Stimulated activated CD4-positive, alpha-beta T cell treated with anti-CD3 and anti-CD28 coated beads, TNF-alpha, amount 100 ng/mL, for 24 hours (primary cell): ENCODE measurements at regions not wholly inside any gene's neighbourhood (a gene's known extent, or its start where the extent isn't known, plus 50 kb on each side); places are given as distances from the start of the nearest gene placed in this dataset.

ENCODE experiments used
- DNase-seq, 3 experiments: peaks; one replicate each; pipeline ENCODE4 v3.0.0-alpha.2; 2020; ENCODE audit warnings: low read depth in 3 of 3

DNA sequence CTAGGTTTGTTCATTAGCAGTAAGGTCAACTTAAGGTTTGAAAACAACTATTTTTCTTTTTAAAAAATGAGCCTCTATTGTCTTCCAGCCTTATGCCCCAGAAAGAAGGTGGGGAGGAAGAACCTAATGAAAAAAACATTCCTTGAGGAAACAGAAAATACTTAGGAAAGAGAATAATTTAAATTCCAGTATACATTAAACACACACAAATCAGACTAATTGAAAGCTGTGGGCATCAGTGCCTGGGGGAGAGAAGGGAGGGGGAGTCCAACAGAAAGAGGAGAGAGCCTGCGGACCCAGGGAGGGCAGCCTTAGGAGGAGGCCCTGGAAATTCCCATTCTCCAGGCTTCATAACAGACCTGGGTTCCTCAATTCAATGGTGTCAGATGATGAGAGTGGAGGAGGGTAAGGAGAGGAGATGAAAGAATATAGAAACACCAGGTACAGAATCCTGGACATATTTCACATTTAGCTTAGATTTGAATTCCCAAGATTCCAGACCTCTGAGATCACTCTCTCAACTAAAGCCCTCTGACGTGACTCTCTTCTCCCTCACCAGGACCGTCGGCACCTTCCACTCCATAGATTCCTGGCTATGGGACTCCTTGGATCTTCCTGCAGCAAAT is 320.5 kb upstream of the UMPS start:
- no peak for DNase-seq

DNA sequence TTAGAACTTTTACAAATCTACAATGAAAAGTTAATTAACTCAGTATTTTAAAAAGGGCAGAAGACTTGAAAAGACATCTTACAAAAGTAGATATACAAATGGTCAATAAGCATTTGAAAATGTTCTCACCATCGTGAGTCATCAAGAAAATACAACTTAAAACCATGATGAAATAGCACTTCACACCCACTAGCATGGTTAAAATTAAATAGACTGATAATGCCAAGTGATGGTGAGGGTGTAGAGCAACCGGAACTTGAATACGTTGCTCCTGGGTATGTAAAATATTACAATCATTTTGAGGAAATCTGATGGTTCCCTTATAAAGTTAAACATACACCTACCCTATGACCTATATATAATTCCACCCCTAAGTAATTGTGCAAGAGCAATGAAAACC is 319.8 kb upstream of the UMPS start:
- DNase-seq: no peak

DNA sequence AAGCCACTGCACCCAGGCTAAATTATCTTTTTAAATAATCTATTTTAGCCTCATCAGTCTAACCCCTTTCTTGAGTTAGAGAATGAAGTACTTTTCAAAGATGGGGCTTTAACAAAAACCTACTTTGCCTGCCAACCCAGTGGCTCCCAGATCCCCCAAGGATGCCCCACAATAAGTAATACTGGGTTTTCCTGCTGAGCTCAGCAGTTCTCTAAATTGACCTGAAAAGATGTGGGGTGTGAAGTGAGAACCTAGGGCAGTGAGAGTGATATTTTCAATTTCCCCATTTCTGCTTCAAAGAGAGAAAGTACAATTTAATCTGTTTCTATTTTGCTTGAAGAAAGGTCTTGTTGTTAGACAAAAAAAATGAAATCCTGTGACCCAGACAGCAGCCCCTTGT is 318.5 kb upstream of the UMPS start:
- DNase-seq: no peak

DNA sequence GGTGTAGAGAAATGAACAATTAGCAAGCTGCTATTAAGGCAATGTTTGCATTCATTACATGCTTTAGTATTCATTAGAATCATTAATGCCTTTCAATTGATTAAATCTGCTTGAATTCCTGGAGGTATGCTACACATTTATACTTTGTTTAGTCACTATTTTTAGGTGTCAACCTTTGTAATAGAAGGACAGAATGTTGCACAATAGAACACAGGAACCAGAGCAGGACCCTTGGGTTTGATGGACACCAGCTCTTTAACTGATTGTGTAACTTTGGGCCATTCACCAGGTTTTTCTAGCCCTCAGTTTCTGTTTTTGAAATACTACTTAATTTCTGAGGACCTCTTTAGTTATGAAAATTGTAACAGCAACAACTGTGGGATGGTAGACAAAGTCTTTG is 317.6 kb upstream of the UMPS start:
- no peak for DNase-seq

DNA sequence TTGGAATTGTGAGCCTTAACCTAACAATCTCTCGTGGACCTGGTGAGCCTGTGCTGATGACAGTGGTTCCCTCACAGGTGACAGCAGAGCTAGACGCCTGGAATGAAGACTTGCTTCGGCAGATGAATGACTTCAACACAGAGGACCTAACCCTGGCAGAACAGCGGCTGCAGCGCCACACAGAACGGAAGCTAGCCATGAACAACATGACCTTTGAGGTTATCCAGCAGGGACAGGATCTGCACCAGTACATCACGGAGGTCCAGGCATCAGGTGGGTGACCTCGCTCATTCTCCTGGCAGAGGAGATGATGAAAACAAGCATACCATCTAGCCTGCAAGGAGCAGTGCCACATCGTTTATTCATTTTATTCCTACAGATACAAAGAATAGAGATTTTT is 316.9 kb upstream of the UMPS start:
- DNase-seq: no peak

DNA sequence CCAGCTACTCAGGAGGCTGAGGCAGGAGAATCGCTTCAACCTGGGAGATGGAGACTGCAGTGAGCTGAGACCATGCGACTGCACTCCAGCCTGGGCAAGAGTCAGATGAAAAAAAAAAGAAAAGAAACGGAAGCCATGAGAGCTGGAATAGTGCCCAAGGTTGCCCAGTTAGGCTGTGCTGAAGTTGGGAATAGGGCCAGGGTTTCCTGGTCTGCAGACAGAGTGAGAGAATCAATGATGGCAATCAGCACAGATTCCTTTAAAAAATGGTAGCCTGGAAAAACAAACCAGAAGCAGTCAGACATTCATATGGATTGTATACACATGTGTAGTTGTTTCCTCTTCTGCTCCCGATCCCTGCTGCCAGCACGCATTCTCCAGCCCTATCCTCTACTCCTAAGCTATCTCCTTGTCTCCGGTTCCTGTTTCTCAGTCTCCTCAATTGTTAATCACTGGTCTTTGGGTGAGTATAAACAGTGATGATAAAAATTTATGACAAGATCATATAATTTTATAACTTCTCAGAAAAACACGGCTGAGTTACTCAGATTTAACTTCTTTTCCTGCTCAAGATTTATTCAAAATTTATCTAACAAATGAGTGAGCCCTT is 316.2 kb upstream of the UMPS start:
- no peak for DNase-seq

DNA sequence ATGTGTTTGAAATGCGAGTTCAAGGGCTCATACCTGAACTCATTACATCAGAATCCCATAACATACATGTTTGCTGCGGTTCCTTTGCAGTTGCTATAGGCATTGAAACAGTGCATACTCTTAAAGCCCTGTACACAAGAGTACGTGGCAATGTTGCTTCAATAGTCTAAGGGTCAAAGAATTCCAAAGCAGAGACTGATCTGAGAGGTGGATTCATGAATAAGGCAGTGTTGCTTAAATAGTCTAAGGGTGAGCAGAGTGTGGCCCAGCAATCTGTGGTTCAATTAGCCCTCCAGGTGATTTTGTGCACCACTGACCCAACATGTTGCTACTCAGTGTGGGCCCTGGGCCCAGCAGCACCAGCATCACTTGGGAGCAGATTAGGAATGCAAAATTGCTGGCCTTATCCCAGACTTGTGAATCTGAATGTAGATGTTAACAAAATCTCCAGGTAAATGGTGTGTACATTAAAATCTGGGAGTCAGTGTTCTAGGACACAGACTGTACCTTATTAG is 314.7 kb upstream of the UMPS start:
- no peak for DNase-seq

DNA sequence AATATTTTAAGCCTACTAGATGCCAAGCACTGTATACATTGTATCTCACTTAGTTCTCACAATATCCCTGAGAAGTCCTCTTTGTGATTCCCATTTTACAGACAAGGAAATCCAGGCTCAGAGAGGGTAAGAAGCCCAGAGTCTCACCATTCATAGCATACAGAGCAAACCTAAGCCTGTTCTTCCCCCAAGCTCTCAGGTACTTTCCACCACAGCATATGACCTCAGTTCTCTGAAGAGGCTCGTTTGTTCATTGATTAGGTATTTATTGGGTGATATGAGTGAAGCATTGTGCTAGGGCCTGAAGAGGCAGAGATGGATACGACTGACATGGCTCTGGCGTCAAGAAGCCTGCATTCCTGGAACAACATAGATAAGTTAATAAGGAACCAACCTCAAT is 310.9 kb upstream of the UMPS start:
- no peak for DNase-seq

DNA sequence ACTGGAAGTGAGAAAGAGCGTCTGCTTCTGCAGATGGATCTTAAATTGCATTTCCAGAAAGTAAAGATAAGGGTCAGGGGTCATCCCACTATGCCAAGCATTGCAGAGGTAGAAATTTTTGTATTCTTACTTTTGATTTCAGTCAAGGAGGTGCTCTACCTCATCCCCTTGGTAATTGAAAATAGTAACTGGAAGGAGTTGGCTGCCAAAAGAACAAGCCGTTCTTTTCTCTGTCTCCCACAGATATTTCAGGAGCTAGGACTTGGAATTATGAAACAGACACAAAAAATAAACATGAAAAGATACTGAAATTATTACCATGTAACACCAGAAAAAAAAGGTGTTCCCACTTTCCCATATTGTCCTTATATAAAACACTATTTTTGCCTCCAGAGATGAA is 309.9 kb upstream of the UMPS start:
- DNase-seq: no peak

DNA sequence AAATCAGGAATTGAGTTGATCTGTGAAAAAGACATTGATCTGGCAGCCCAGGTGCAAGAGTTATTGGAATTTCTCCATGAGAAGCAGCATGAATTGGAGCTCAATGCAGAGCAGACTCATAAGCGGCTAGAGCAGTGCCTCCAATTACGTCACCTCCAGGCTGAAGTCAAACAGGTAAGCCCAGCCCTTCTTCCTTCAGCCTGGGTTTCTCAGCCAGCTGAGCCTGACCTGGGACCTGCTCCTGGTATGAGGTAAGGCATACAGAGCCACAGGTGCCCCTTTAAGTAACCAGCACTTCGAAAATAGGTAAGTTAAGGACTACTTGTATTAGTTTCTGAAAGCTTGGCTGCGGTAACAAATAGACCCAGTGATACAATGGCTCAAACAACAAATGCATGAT is 307.4 kb upstream of the UMPS start:
- no peak for DNase-seq

DNA sequence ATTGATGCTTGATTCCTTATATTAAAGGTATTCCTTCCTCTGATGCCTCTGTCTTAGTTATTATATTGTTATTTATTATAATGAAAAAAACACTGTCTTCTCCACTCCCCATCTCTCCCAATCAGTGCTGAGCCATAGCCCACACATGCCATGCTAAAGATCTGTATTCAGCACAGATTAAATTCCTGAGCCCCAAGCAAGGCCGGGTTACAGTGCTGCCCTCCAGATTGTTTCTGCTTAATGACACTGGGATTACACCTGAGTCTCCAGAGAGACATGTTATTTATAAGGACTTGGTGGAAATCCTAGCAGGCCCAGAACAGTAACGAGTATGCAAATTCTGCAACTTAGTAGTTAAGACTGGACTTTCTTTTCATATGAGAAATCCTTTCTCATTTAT is 305.9 kb upstream of the UMPS start:
- DNase-seq: no peak

DNA sequence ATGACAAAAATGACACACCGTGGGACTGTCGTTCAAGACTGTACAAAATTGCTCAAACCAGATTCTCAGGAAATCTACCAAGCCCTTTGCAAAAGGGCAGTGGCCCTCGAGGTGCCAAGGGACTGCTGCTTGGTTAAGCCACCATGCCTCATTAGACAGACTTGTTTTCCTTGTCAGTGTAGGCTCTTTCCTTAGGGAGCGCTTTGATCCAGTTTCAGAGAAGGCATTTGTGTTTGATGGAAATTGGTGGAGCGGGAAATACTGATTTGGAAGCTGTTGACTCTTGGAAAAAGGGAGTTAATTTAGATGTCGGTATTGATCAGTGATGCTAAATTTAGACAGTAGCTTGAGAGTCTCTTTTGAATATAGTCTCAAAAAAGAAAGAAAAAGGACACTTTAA is 304.3 kb upstream of the UMPS start:
- DNase-seq: no peak

DNA sequence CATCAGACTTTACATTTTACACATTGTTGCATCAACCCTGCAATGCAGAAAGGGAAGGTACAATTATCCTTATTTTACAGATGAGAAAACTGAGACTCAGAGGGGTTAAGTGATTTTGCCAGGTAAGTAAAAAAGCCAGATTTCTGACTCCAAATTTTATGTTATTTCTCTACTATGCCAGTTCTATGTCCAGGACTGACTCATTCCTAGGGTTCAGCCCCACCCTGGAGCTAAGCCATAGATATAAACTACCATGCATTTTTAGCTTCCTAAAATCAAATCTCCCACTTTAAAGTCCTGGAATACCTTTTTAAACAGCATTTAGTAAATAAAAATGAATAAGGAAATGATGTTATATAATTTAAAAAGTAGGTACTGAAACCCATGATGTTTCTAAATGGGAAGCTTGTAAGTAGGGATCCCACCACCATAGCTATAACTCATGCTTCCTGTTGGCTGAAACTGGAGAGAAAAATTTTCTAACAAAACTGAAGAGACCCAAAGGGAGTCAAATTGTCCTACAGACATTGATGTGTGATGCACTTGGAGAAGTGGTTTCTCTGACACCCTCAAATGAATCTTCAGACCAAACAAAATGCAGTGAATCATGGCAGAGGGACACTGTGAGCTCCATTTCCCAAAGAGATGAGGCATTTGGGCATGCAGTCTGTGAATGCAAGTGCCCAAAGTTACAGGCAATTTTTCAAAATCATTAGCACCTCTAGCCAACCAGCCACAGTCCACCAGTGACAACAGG is 301.7 kb upstream of the UMPS start:
- DNase-seq: no peak

DNA sequence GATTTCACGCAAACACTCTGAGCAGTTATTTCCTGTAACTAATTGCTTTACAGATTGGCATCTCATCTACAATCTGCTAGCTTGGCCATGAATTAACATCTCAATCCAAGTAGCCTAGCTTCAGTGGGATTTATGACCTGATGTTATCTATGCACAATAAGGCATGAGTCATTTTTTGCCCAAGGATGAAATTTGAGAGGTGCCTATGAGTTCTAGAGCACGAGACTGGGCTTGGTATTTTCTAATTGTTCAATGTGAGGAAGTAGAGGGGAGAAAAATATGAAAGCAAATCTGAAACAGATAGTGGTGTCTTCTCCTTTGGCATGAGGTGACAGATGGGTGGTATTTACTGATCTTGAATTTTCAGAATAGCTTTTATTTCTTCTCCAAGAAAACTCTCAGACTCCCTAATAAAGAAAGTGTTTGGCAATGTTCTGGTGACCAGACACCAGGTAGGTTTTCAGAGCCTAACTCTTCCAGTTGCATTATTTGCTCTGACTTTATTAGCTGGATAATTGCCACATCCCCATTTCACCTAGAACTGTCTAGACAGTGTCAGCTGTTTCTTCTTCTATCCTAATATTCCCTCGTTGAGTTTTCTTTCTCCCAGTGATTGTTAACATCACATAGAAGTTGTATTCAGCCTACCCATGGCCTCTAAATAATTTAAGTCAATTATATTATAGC is 301.0 kb upstream of the UMPS start:
- DNase-seq: no peak

DNA sequence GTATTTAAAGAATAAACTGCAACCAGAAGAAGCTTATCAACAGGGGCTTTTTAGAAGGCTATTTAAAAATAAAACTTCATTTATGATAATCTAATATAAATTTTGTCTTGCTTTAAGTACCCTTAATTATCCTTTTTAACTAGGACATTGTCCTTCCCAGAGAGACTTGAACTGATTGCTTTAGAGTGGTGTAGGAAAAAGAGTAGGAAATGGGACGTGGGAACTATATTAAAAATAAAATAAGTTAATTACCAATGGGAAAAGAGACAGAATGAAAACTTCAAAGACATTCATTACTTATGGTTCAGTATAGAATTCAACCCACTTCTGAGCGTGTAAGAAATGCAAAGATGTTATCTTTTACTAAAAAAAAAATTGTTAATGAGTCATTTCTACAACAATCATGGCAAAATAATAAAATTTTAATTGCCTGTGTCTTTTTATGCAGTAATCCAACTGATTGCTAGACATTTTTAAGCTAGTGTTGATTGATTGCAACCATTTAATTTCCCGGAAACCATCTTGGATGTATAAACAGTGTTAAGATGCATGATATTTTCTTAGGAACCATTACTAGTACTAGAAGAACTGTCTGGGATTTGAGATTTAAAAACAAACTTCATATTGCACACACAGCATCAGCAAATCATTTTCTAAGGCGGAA is 298.8 kb upstream of the UMPS start:
- no peak for DNase-seq

DNA sequence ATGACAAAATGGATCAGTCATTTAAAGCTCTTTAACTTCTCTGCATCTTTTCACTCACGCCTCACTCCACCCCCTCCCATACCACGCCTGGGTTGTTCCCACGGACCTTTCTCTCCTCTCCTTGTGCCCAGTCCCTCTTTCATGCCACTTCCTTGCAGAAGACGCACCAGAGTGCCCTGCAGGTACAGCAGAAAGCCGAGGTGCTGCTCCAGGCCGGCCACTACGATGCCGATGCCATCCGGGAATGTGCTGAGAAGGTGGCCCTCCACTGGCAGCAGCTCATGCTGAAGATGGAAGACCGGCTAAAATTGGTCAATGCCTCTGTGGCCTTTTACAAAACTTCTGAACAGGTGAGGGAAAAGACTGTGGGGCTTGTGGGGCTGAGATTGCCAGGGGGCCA is 296.1 kb upstream of the UMPS start:
- no peak for DNase-seq

DNA sequence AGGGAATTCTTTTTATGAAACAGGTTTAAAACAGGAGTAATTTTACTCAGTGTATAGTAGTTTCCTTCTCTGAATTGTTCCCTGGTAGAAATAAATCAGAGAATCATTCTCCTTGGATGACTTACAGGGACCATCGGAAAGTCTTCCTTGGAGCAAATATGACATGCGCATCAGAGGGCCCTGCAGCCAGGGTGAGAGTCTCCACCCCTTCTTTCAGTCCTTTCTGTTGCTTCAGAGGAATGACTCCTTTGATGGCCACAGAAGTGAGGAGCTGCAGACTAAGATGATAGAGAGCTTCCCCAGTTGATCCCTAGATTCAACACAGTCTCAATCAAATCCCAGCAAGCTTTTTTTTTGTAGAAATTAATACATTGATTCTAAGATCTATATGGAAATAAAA is 294.8 kb upstream of the UMPS start:
- no peak for DNase-seq

DNA sequence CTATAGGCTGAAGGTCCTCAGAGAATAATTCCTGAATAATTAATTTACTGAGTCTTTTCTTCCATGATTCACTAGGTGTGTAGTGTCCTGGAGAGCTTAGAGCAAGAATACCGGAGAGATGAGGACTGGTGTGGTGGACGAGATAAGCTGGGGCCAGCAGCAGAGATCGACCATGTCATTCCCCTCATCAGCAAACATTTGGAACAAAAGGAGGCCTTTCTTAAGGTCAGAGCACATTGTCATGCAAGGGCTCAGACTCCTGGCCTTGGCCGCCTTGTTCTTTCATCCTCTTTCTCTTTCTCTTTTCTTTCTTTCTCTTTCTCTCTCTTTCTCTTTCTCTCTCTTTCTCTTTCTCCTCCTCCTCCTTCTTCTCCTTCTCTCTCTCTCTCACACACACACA is 291.4 kb upstream of the UMPS start:
- no peak for DNase-seq

DNA sequence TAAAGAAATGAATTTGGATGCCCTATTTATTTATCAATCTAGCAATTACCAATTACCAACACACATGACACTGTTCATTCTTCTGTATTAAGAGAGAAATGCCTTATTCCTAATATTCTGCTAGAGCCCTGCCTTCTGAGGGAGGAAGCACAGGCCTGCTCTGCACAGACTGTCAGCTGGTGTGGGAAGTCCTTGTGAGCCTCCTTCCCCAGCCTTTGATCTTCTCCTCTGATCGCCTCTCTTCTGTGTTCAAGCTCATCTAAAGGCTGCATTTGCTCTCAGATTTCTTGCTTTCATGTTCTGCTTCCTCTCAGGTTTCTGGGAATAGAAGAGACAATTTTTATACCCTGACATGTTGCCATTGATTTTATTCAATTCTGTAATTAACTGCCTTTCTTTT is 290.6 kb upstream of the UMPS start:
- DNase-seq: no peak

DNA sequence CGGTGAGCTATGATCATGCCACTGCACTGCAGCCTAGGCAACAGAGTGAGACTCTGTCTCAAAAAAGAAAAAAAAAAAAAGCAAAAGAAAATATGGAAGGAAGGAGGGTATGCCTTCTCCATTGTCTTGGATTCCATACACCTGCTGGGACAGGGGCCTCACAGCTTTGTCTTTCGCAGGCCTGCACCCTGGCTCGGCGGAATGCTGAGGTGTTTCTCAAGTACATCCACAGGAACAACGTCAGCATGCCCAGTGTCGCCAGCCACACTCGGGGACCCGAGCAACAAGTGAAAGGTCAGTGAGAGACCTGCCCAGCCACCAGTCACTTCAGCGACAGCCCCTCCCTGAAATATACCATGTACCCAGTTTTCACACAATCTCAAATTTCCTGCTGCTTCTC is 288.5 kb upstream of the UMPS start:
- DNase-seq: no peak

DNA sequence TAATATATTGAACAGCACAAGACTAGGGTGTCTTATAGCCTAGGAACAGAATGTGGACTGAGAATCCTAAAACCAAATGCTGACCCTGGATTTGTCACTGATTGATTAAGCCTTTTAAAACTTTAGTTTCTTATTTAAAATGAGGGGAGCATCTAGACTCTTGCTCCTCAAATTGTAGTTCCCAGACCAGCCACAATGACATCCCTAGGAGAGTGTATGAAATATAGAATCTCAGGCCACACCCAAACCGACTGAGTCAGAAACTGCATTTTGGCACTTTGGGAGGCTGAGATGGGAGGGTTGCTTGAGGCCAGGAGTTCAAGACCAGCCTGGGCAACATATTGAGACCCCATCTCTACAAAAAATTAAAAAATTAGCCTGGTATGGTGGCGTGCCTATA is 287.8 kb upstream of the UMPS start:
- DNase-seq: no peak

DNA sequence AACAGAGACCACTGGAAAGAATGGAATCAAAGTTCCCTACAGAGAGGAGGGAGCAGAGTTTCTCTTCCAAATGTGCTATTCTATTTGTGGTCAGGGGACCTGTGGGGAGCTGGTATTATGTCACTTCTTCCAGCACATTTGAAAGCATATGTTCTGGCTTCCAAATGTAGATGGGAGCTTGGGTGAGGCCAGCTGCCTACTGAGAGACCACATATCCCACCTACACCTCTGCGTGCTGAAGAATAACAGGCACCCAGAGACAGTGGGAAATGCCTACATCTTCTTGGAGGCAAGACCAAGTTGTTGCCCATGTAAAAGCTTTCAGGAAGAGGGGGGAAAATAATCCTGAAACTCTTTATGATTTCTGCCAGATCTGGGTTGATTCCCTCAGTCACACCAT is 286.8 kb upstream of the UMPS start:
- no peak for DNase-seq
